Gastrocnemius medialis (tissue), 4 donors: ENCODE measurements at regions not wholly inside any gene's neighbourhood (a gene's known extent, or its start where the extent isn't known, plus 50 kb on each side); places are given as distances from the start of the nearest gene placed in this dataset.

Experiments used
- ATAC-seq, 2 donors: fragments of 150-250 bp; one replicate each; pipeline ENCODE4 v1.9.1; 2016
- DNase-seq, 2 donors: peaks; one replicate each; pipeline ENCODE4 v3.0.0-alpha.2; 2019
- H3K27ac ChIP-seq, 4 donors: fragments of 200-600 bp; sonication (generic); 1 replicate in 1 of 4; 2 replicates in 3 of 4; pipeline ENCODE4 v1.5.1; 2016 to 2018; ENCODE audit warnings: mild to moderate bottlenecking in 2 of 4, moderate library complexity in 1 of 4
- H3K27me3 ChIP-seq, 3 donors: fragments of 200-600 bp; sonication (generic) in 2 of 3; 1 replicate in 1 of 3; 2 replicates in 2 of 3; pipeline versions ENCODE4 v1.5.1 to v1.6.0; 2016 to 2019; ENCODE audit warnings: mild to moderate bottlenecking in 1 of 3, moderate library complexity in 1 of 3
- H3K36me3 ChIP-seq, 2 donors: fragments of 200-600 bp; sonication (generic) in 1 of 2; one replicate each; pipeline ENCODE4 v1.5.1; 2017 to 2018
- H3K4me1 ChIP-seq, 2 donors: fragments of 200-600 bp; sonication (generic) in 1 of 2; one replicate each; pipeline ENCODE4 v1.5.1; 2016 to 2017; ENCODE audit warnings: mild to moderate bottlenecking in 2 of 2
- H3K4me3 ChIP-seq, 4 donors: fragments of 200-600 bp; sonication (generic) in 3 of 4; 1 replicate in 1 of 4; 2 replicates in 3 of 4; pipeline ENCODE4 v1.5.1; 2016 to 2019; ENCODE audit warnings: mild to moderate bottlenecking in 2 of 4
- H3K9me3 ChIP-seq, 3 donors: fragments of 200-600 bp; sonication (generic) in 2 of 3; 1 replicate in 1 of 3; 2 replicates in 2 of 3; pipeline ENCODE4 v1.5.1; 2016 to 2019
- CTCF ChIP-seq, 5 experiments: fragments of 450-650 bp in 3 of 5; fragments of 200-600 bp in 2 of 5; sonication (generic) in 2 of 5; IDR thresholded peaks in 4 of 5; conservative IDR thresholded peaks in 1 of 5; 1 replicate in 4 of 5; 2 replicates in 1 of 5; pipeline ENCODE4 v1.5.1; 2016 to 2019; ENCODE audit warnings: antibody characterized with exemption in 5 of 5, mild to moderate bottlenecking in 3 of 5, moderate library complexity in 3 of 5
- POLR2A ChIP-seq, 2 donors: fragments of 450-650 bp; IDR thresholded peaks; one replicate each; pipeline ENCODE4 v1.6.1; 2017; ENCODE audit warnings: antibody characterized with exemption in 2 of 2, mild to moderate bottlenecking in 2 of 2, moderate library complexity in 2 of 2
- in situ Hi-C, 4 donors: fragments of 200-750 bp; cut with MboI; loops; one replicate each; pipeline versions ENCODE4 v1.15.0 to v1.8.0; 2017; ENCODE audit warnings: low sequenced_read_pairs in 4 of 4
- intact Hi-C: fragments of 100-400 bp; cut with DNase I; formaldehyde crosslinking; loops from one replicate; pipeline ENCODE4 v1.15.1; 2023; ENCODE audit warnings: low total_unique reads

- no peak overlapping the region for H3K27ac ChIP-seq
- intact Hi-C loops = no loop called here
- no peaks in the 10 kb centered on the region for H3K4me1 ChIP-seq
- H3K9me3 ChIP-seq = no peaks in the 10 kb centered on the region
- no peak overlapping the region for H3K4me3 ChIP-seq
- ATAC-seq = no peak
- TF ChIP-seq POLR2A (IDR thresholded peaks at IDR 0.05) = no peak
- no peak for TF ChIP-seq CTCF (IDR thresholded peaks at IDR 0.05 in 4 of 5, conservative IDR thresholded peaks at IDR 0.05 in 1 of 5)
- peaks cover 0 to 8% (median 3%) of the 10 kb centered on the region in 3 donors for H3K27me3 ChIP-seq
- no peak for DNase-seq
- in situ Hi-C loops = no loop called here
- H3K36me3 ChIP-seq = no peaks in the 10 kb centered on the region
Observed at GRCh38 chr11:71066311-71066710, 186.1 kb downstream of the SHANK2 start.

- Histone ChIP-seq H3K36me3 (no peaks in the 10 kb centered on the region), H3K27ac (no peak overlapping the region), H3K4me1 (no peaks in the 10 kb centered on the region), H3K4me3 (no peak overlapping the region), H3K27me3 (peaks cover 0 to 8% (median 3%) of the 10 kb centered on the region in 3 donors), H3K9me3 (no peaks in the 10 kb centered on the region)
- intact Hi-C loops (no loop called here), in situ Hi-C loops (no loop called here)
- no peak for ATAC-seq
- no peak for DNase-seq
- no peak for TF ChIP-seq CTCF (IDR thresholded peaks at IDR 0.05 in 4 of 5, conservative IDR thresholded peaks at IDR 0.05 in 1 of 5)
- TF ChIP-seq POLR2A (IDR thresholded peaks at IDR 0.05) = no peak
Observed at GRCh38 chr11:71065841-71066240, 186.5 kb downstream of the SHANK2 start.

- no peak overlapping the region for H3K27ac ChIP-seq
- TF ChIP-seq POLR2A (IDR thresholded peaks at IDR 0.05) (no peak), CTCF (IDR thresholded peaks at IDR 0.05 in 4 of 5, conservative IDR thresholded peaks at IDR 0.05 in 1 of 5) (no peak)
- no peaks in the 10 kb centered on the region for H3K9me3 ChIP-seq
- intact Hi-C loops = no loop called here
- no peaks in the 10 kb centered on the region for H3K4me1 ChIP-seq
- ATAC-seq (no peak), DNase-seq (no peak)
- no peak overlapping the region for H3K4me3 ChIP-seq
- H3K36me3 ChIP-seq = no peaks in the 10 kb centered on the region
- H3K27me3 ChIP-seq = peaks cover 0 to 8% (median 3%) of the 10 kb centered on the region in 3 donors
- in situ Hi-C loops = no loop called here
Observed at GRCh38 chr11:71064702-71065515, 187.5 kb downstream of the SHANK2 start.

GRCh38 chr11:71064183-71064582 is 188.2 kb downstream of the SHANK2 start:
- DNase-seq = no peak
- H3K27ac ChIP-seq = no peak overlapping the region
- H3K4me3 ChIP-seq = no peak overlapping the region
- H3K4me1 ChIP-seq = no peaks in the 10 kb centered on the region
- no peaks in the 10 kb centered on the region for H3K9me3 ChIP-seq
- H3K27me3 ChIP-seq = peaks cover 0 to 8% (median 3%) of the 10 kb centered on the region in 3 donors
- intact Hi-C loops = no loop called here
- no peaks in the 10 kb centered on the region for H3K36me3 ChIP-seq
- TF ChIP-seq CTCF (IDR thresholded peaks at IDR 0.05 in 4 of 5, conservative IDR thresholded peaks at IDR 0.05 in 1 of 5) (no peak), POLR2A (IDR thresholded peaks at IDR 0.05) (no peak)
- no peak for ATAC-seq
- in situ Hi-C loops = no loop called here
